NCI-H774 (cell line): ENCODE measurements at regions not wholly inside any gene's neighbourhood (a gene's known extent, or its start where the extent isn't known, plus 50 kb on each side); places are given as distances from the start of the nearest gene placed in this dataset.
"Not testable (repeated sequence)": the region's sequence is repeated elsewhere in the genome, so short reads cannot be mapped to it uniquely, and the experiment has no call there.

Source experiments
- DNase-seq: peaks from one replicate; lab custom pipeline; 2025; lab: John Stamatoyannopoulos, UW

DNA sequence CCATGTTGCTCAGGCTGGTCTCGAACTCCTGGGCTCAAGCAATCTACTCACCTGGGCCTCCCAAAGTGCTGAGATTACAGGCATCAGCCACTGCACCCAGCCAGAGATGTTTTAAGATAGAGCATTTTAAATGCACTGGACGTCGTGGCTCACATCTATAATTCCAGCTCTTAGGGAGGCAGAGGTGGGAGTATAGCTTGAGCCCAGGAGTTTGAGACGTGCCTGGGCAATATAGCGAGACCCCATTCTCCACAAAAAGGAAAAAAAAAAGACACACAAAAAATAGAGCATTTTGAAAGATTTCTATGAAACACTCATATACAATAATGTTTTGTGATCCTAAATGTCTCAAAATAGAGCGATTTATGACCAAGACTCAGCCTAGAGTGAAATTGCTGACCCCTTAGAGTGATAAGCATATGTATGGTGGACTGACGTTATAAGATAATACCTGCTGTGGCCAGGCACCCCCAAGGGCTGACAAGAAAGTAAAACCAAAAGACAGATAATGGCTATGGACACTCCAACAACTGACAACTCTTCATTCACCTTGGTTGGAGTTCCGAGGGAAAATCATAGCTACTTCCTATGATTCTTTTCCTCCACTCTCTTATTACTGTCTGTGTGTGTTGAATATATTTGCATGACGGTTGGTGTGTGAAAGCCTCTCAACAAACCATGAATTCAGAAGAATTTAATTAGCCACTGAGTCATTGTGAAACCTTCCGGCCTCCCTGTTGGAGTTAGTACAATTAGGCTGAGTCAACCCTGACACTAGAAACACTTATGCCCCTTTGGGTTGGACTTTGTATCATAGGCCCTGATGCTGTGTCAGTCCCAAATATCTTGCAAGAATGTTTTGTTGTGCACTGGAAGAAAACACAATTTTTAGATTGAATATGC, 526.5 kb upstream of the NUDT12 start:
- no peak for DNase-seq

- DNase-seq, result peak; percentile 42
Observed at GRCh38 chr5:104084896-104085295, 522.3 kb upstream of the NUDT12 start.

GRCh38 chr5:104082754-104083153, 520.2 kb upstream of the NUDT12 start:
- no peak for DNase-seq

DNA sequence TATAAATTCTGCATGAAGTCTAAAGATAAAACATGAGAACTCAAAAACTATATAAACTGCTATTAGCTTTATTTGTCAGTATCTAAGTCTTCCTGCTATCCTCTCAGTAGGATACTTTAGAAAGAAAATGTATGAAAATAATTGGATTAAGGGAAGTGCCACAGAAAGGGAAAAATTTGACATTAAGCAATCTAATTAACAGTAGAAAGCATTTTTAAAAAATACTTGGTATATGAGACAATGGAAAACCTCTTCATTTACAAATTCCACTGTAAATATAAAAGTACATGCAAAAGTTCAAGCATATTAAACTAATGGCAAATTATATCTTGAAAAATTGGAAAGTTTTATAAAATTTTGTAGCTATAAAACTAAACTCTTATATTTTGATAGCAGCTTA, 518.6 kb upstream of the NUDT12 start:
- no peak for DNase-seq

DNA sequence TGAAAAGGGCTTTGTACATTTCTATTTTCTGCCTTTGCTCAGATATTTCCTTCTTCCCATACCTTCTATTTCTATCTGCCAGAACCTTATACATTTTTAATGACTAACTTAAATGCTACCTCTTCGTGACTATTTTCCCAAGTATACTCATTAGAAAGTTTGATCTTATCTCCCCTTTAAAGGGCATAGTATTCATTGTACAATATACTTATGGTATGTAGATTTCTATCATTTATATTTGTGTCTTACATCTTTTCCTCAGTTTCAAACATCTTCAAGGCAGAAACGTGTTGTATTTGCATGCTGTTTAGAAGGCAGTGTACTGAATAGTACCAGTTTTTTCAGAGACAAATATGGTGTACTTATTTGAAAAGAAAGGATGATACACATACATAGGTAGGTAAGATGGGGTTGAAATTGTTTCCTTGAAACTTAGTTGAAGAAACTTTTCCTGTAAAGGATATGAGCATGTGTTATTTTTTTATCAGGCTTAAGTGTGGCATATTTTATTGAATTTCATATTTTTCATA, 518.1 kb upstream of the NUDT12 start:
- no peak for DNase-seq

DNA sequence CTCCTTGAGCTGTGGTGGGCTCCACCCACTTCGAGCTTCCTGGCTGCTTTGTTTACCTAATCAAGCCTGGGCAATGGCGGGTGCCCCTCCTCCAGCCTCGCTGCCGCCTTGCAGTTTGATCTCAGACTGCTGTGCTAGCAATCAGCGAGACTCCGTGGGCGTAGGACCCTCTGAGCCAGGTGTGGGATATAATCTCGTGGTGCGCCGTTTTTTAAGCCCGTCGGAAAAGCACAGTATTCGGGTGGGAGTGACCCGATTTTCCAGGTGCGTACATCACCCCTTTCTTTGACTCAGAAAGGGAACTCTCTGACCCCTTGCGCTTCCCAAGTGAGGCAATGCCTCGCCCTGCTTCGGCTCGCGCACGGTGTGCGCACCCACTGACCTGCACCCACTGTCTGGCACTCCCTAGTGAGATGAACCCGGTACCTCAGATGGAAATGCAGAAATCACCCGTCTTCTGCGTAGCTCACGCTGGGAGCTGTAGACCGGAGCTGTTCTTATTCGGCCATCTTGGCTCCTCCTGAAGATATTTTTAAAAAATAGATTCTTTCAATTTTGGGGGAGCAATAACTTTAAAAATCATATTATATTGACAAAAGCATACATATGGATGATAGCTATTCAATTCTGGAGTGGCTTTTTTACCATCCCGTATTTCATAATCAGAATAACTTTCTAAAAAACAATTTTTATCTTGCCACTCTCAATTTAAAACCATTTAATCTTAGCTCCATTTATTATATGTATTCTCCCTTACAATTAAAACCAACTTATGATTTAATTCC, 517.5 kb upstream of the NUDT12 start:
- not testable (repeated sequence) for DNase-seq

DNA sequence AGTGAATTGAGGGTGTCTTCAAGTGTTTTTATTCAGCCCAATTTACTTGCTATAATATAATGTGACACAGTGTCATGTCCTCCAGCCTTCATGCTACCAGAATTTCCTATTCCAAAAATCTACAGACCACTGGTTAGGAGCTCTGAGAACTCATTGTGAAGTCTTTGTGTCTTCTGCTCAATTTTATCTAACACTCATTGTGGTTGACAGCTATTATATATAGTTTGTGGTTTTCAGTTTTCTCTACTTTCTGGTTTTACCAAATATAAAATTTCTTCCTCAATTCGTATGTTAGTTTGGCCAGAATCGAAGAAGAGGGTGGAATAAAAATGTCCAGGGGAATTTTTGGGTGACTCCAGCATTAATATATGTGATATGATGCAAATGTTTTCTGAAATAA, 509.3 kb upstream of the NUDT12 start:
- no peak for DNase-seq

DNA sequence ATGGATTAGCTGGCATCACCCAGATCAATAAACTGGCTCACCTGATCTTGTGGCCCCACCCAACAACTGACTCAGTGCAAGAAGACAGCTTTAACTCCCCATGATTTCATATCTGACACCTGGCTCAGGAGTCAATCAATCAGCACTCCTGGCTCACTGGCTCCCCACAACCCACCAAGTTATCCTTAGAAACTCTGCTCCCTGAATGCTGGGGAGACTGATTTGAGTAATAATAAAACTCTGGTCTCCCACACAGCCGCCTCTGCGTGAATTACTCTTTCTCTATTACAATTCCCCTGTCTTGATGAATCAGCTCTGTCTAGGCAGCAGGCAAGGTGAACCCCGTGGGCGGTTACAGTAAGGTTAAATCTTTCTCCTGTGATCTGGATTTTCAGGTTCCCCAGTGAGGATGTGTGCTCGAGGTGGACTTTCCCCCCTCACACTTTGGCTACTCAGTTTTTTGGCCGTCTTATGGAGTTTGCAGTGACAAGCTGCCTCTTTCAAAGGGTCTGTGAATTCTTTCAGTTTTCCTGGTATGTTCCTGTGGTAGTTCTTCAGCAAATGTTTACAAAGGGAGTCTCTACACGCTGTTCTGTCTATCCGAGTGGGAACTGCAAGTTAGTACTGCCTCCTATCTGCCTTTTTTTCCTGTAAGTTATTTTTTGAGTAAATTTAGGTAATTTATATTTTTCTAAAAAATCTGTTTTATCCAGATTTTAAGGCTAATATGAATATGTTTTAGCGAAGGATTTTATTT, 500.2 kb upstream of the NUDT12 start:
- DNase-seq, result no peak

DNA sequence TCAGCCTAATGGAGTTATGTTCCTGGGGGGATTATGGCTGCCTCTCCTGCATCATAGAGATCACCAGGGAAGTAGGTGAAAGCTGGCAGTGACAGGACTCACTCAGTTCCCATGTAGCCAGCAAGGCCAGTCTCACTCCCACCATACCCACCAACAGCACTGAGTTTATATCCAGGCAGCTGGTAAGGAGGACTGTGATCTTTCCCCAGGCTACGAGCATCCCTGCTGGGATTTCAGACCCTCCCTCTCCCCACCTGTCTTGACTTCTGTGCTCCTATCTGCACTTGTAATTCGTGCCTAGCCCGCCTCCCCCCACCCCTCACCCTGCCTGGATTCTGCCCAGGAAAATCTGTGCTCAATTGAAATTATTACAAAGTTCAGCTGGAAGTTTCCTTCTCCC, 499.1 kb upstream of the NUDT12 start:
- no peak for DNase-seq

DNA sequence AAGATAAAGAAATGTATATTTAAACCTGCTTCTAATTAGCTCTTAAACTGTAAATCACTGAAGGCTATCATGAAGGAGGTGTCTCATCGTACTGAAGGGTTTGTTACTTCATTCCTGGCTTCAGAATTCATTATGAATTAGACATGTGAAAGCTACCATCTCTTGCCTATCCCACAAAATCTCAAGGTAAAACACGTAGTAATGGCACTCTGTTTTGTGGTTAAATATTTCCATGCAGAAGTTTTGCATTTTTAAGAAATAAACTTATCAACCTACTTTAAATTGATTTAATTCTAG, 490.7 kb upstream of the NUDT12 start:
- DNase-seq, result no peak

- DNase-seq, result no peak
Observed at GRCh38 chr5:104052558-104053352, 490.2 kb upstream of the NUDT12 start.

GRCh38 chr5:104050436-104050835, 487.8 kb upstream of the NUDT12 start:
- no peak for DNase-seq

DNA sequence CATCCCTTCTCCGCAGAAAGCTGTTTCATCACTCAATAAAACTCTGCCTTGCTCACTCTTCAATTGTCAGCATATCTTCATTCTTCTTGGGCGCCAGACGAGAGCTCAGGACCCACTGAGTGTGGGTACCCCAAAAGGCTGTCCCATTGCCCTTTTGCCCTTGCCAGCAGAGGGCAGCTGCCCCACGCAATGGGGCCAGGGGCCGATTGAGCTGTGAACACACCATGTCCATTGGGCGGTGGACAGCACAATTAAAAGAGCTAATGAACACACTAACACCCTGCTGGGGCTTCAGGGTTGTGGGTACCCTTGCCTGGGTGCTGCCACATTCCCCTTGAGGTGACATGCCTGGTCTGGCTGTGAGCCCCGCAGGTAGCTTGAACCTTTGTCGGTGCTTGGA, 487.2 kb upstream of the NUDT12 start:
- DNase-seq, result no peak

DNA sequence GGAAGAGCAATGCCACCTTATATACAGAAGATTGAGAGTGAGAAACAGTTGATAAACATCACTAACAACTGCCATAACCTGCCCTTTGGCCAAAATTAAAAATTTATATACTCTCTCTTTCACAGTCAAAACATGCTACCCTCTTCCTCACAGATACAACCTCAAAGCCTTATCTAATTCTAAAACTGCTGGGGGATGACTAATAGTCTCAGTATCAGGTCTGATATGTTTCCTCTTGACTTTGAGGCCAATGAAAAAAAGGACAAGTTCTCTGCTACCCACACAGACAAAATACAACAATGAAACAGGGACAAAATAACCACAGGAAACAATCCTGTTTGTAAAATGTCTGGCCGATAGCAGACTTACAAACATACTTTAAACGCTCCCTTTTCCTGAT, 485.6 kb upstream of the NUDT12 start:
- no peak for DNase-seq

GRCh38 chr5:104045987-104046386, 483.4 kb upstream of the NUDT12 start:
- no peak for DNase-seq

DNA sequence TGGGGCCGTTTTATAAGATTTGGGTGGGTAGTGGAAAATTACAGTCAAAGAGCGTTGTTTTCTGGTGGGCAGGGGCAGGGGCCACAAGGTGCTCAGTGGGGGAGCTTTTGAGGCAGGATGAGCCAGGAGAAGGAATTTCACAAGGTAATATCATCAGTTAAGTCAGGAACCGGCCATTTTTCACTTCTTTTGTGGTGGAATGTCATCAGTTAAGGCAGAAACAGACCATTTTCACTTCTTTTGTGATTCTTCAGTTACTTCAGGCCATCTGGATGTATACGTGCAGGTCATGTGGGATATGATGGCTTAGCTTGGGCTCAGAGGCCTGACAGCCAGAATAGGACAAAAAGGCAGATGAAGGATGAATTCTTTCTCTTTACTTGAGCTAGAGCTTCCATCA, 477.3 kb upstream of the NUDT12 start:
- not testable (repeated sequence) for DNase-seq

GRCh38 chr5:104037136-104037535, 474.5 kb upstream of the NUDT12 start:
- DNase-seq, result not testable (repeated sequence)

- not testable (repeated sequence) for DNase-seq
Observed at GRCh38 chr5:104033186-104033585, 470.6 kb upstream of the NUDT12 start.

GRCh38 chr5:104024538-104024937, 461.9 kb upstream of the NUDT12 start:
- no peak for DNase-seq

- no peak for DNase-seq
Observed at GRCh38 chr5:104023739-104024138, 461.1 kb upstream of the NUDT12 start.

GRCh38 chr5:104019956-104020355, 457.4 kb upstream of the NUDT12 start:
- no peak for DNase-seq

DNA sequence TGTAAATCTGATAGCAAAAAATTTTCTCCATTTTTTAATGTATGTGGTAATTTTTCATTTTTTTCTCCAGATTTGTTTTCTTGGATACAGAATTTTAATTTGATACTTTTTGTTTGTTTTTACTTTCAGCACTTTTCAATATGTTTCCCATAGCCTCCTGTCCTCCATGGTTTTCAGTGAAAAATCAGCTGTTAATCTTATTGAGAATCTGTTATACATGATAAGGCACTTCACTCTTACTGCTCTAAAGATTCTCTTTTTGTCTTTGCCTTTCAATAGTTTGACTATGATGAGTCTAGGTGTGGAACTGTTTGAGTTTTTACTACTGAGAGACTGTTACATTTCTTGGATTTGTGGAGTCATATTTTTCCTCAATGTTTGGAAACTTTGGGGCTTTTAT, 455.7 kb upstream of the NUDT12 start:
- DNase-seq, result no peak
